ENCODE measurements at regions not wholly inside any gene's neighbourhood (a gene's known extent, or its start where the extent isn't known, plus 50 kb on each side); places are given as distances from the start of the nearest gene placed in this dataset.

GRCh38 chr2:145186303-145186702 lies 666.4 kb upstream of the ZEB2 start:
- TF ChIP-seq CTCF (IDR thresholded peaks at IDR 0.05) (no peak), POLR2A (IDR thresholded peaks at IDR 0.05) (no peak)
